ENCODE measurements at regions not wholly inside any gene's neighbourhood (a gene's known extent, or its start where the extent isn't known, plus 50 kb on each side); places are given as distances from the start of the nearest gene placed in this dataset.
"Not testable (repeated sequence)": the region's sequence is repeated elsewhere in the genome, so short reads cannot be mapped to it uniquely, and the experiment has no call there.

DNA sequence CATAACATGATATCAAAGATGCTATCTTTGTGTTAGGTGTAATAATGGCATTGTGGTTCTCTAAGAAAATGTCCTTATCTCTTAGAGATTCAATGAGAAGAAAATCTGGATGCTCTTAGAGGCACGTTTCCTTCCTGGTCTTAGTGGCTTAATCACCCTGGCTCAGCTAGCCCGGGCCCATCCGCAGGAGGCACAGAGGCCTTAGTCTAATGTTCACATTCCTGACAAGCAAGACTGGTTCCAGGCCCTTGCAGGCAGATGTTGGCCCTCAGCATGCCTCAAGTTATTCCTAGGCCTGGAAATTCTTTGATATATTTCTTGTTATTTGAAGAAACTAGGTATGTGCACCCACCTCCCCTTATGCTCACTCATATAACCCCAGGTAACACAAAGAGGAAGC is 357.6 kb downstream of the SFMBT2 start (continued):
- TF ChIP-seq, protein P1, sequence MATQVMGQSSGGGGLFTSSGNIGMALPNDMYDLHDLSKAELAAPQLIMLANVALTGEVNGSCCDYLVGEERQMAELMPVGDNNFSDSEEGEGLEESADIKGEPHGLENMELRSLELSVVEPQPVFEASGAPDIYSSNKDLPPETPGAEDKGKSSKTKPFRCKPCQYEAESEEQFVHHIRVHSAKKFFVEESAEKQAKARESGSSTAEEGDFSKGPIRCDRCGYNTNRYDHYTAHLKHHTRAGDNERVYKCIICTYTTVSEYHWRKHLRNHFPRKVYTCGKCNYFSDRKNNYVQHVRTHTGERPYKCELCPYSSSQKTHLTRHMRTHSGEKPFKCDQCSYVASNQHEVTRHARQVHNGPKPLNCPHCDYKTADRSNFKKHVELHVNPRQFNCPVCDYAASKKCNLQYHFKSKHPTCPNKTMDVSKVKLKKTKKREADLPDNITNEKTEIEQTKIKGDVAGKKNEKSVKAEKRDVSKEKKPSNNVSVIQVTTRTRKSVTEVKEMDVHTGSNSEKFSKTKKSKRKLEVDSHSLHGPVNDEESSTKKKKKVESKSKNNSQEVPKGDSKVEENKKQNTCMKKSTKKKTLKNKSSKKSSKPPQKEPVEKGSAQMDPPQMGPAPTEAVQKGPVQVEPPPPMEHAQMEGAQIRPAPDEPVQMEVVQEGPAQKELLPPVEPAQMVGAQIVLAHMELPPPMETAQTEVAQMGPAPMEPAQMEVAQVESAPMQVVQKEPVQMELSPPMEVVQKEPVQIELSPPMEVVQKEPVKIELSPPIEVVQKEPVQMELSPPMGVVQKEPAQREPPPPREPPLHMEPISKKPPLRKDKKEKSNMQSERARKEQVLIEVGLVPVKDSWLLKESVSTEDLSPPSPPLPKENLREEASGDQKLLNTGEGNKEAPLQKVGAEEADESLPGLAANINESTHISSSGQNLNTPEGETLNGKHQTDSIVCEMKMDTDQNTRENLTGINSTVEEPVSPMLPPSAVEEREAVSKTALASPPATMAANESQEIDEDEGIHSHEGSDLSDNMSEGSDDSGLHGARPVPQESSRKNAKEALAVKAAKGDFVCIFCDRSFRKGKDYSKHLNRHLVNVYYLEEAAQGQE (IDR thresholded peaks at IDR 0.05; ENCODE audit: unreplicated experiment), result no peak
- TF ChIP-seq ZNF114 (CRISPR knock-in tag; IDR thresholded peaks at IDR 0.05) (no peak), NANOG (IDR thresholded peaks at IDR 0.05; ENCODE audit: borderline replicate concordance) (no peak), CREB1 (CRISPR knock-in tag; IDR thresholded peaks at IDR 0.05; ENCODE audit: low read depth) (no peak), STAT1 (IDR thresholded peaks at IDR 0.05; ENCODE audit: unreplicated experiment) (no peak)
- TF ChIP-seq, protein P2, sequence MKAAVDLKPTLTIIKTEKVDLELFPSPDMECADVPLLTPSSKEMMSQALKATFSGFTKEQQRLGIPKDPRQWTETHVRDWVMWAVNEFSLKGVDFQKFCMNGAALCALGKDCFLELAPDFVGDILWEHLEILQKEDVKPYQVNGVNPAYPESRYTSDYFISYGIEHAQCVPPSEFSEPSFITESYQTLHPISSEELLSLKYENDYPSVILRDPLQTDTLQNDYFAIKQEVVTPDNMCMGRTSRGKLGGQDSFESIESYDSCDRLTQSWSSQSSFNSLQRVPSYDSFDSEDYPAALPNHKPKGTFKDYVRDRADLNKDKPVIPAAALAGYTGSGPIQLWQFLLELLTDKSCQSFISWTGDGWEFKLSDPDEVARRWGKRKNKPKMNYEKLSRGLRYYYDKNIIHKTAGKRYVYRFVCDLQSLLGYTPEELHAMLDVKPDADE (IDR thresholded peaks at IDR 0.05), result no peak

DNA sequence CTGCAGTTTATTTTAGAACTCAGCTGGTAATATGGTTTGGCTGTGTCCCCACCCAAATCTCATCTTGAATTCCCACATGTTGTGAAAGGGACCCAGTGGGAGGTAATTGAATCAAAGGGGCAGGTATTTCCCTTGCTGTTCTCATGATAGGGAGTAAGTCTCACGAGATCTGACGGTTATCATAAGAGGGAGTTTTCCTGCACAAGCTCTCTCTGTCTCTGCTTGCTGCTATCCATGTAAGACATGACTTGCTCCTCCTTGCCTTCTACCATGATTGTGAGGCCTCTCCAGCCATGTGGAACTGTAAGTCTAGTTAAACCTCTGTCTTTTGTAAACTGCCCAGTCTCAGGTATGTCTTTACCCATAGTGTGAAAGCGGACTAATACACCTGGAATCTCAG is 360.8 kb downstream of the SFMBT2 start:
- not testable (repeated sequence) for H3K27me3 ChIP-seq (ENCODE audit: insufficient read depth)

DNA sequence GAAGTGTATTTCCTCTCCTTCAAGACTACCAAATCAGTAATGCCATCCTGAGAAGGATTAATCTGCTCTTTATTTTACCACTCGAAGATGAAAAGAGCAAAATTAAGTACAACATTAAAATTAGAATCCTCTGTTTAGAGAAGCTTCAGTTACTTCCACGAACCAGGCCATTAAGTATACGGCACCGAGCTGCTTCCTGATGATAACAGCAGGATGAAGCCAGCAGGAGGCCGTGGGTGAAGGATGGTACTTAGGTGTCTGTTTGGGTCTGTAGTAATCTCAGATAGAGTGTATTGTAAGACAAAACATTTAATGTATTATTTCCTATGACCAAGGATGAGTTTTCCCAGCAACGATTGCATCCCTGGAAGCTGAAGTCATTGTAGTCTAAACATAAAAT is 362.8 kb downstream of the SFMBT2 start:
- Mint-ChIP-seq H3K4me1 (no peaks in the 10 kb centered on the region), H3K9me3 (peaks cover 13% of the 10 kb centered on the region), H3K27ac (no peak overlapping the region), H3K36me3 (ENCODE audit: low read depth) (peaks cover 3% of the 10 kb centered on the region; the same call in 1 of the 3 replicates), H3K4me3 (no peak overlapping the region), H3K27me3 (ENCODE audit: insufficient read depth, low read depth, poor library complexity) (peaks cover 2% of the 10 kb centered on the region)
- Histone ChIP-seq H3K79me2 (replicated peaks; ENCODE audit: insufficient read depth) (no peaks in the 10 kb centered on the region), H3K4me2 (no peak overlapping the region), H3F3A (replicated peaks; ENCODE audit: low read depth) (no peaks in the 10 kb centered on the region), H2AFZ (no peak overlapping the region), H3K27me3 (ENCODE audit: insufficient read depth) (no peaks in the 10 kb centered on the region), H3K9me2 (ENCODE audit: insufficient read depth) (no peaks in the 10 kb centered on the region; the same call in 1 of the 2 replicates), H3K27ac (ENCODE audit: low read depth) (no peak overlapping the region), H3K4me3 (no peak overlapping the region), H3K4me1 (ENCODE audit: insufficient read depth) (no peaks in the 10 kb centered on the region), H3K36me3 (ENCODE audit: insufficient read depth) (no peaks in the 10 kb centered on the region), H4K20me1 (replicated peaks; ENCODE audit: insufficient read depth) (no peaks in the 10 kb centered on the region)
- TF ChIP-seq EZH2phosphoT487 (IDR thresholded peaks at IDR 0.05; ENCODE audit: unreplicated experiment) (no peak), JUNB (IDR thresholded peaks at IDR 0.05; ENCODE audit: unreplicated experiment) (no peak)
- no peak for DNase-seq (ENCODE audit: low spot score)
- no peak for ATAC-seq

More for the DNA sequence above, 360.8 kb downstream of the SFMBT2 start:
- not testable (repeated sequence) for H3K4me3 Mint-ChIP-seq; ATAC-seq; H3K9me2 ChIP-seq (ENCODE audit: insufficient read depth); H3K36me3 ChIP-seq (ENCODE audit: insufficient read depth); H3K27me3 Mint-ChIP-seq (ENCODE audit: insufficient read depth, low read depth, poor library complexity); H3K4me2 ChIP-seq; DNase-seq (ENCODE audit: low spot score); H3K4me3 ChIP-seq; H3K4me1 Mint-ChIP-seq; H3K79me2 ChIP-seq (replicated peaks; ENCODE audit: insufficient read depth); H3K4me1 ChIP-seq (ENCODE audit: insufficient read depth); H2AFZ ChIP-seq; H3K27ac ChIP-seq (ENCODE audit: low read depth); H3K36me3 Mint-ChIP-seq (ENCODE audit: low read depth); H3F3A ChIP-seq (replicated peaks; ENCODE audit: low read depth); H3K27ac Mint-ChIP-seq; H4K20me1 ChIP-seq (replicated peaks; ENCODE audit: insufficient read depth)
- peaks cover 13% of the 10 kb centered on the region for H3K9me3 Mint-ChIP-seq
